Fibroblast of lung (primary cell): ENCODE measurements at regions not wholly inside any gene's neighbourhood (a gene's known extent, or its start where the extent isn't known, plus 50 kb on each side); places are given as distances from the start of the nearest gene placed in this dataset.

Experiments
- DNase-seq, 2 donors: peaks; one replicate each; pipeline versions ENCODE4 v3.0.0 to v3.0.0-alpha.2; 2010; ENCODE audit warnings: low read depth in 2 of 2
- H2AFZ ChIP-seq: 2 replicates; pipeline ENCODE4 v1.5.1; 2012; ENCODE audit warnings: low read length, control low read depth, inconsistent platforms
- H3K27ac ChIP-seq: 2 replicates; pipeline ENCODE4 v1.5.1; 2011; ENCODE audit warnings: low read length, control low read depth; ENCODE audit not compliant: insufficient read depth
- H3K27me3 ChIP-seq: 2 replicates; pipeline ENCODE4 v1.5.1; 2011; ENCODE audit warnings: mild to moderate bottlenecking, low read length; ENCODE audit not compliant: control insufficient read depth, insufficient read depth
- H3K36me3 ChIP-seq: 2 replicates; pipeline ENCODE4 v1.5.1; 2011; ENCODE audit warnings: low read length; ENCODE audit not compliant: control insufficient read depth, insufficient read depth
- H3K4me1 ChIP-seq: 2 replicates; pipeline ENCODE4 v1.5.1; 2011; ENCODE audit warnings: low read length; ENCODE audit not compliant: control insufficient read depth, insufficient read depth; ENCODE audit errors: extremely low read depth
- H3K4me2 ChIP-seq: 2 replicates; pipeline ENCODE4 v1.5.1; 2011; ENCODE audit warnings: low read length, control low read depth; ENCODE audit not compliant: insufficient read depth; ENCODE audit errors: extremely low read depth
- H3K4me3 ChIP-seq, 4 experiments: fragments of 200-600 bp in 1 of 4; sonication (generic) in 1 of 4; replicated peaks in 1 of 4; 2 replicates each; pipeline ENCODE4 v1.5.1; 2011 to 2016; ENCODE audit warnings: low read length in 4 of 4, low read depth in 3 of 4, mild to moderate bottlenecking in 3 of 4, control low read depth in 2 of 4, inconsistent platforms in 1 of 4, mixed read lengths in 1 of 4; ENCODE audit not compliant: insufficient read depth in 1 of 4; ENCODE audit errors: control extremely low read depth in 1 of 4
- H3K79me2 ChIP-seq: 2 replicates; pipeline ENCODE4 v1.5.1; 2012; ENCODE audit warnings: mild to moderate bottlenecking, low read length, inconsistent platforms; ENCODE audit not compliant: control insufficient read depth, insufficient read depth
- H3K9ac ChIP-seq: 2 replicates; pipeline ENCODE4 v1.5.1; 2011; ENCODE audit warnings: mild to moderate bottlenecking, low read length, control low read depth; ENCODE audit not compliant: insufficient read depth
- H3K9me3 ChIP-seq: 2 replicates; pipeline ENCODE4 v1.5.1; 2012; ENCODE audit warnings: low read depth, low read length; ENCODE audit not compliant: control insufficient read depth, insufficient read depth
- H4K20me1 ChIP-seq: 2 replicates; pipeline ENCODE4 v1.5.1; 2011; ENCODE audit warnings: low read length; ENCODE audit not compliant: control insufficient read depth, insufficient read depth; ENCODE audit errors: extremely low read depth
- CTCF ChIP-seq, 2 donors: IDR thresholded peaks in 1 of 2; conservative IDR thresholded peaks in 1 of 2; 1 replicate in 1 of 2; 2 replicates in 1 of 2; pipeline ENCODE4 v1.5.1; 2011 to 2012; ENCODE audit warnings: low read length in 2 of 2, control low read depth in 1 of 2, inconsistent platforms in 1 of 2, low read depth in 1 of 2, mild to moderate bottlenecking in 1 of 2
- EZH2 ChIP-seq: IDR thresholded peaks from 2 replicates; pipeline ENCODE4 v1.5.1; 2012; ENCODE audit warnings: low read length, control low read depth, mild to moderate bottlenecking; ENCODE audit errors: missing control alignments

GRCh38 chr6:44678252-44678935, 290.9 kb downstream of the CDC5L start:
- Histone ChIP-seq H2AFZ (no peak overlapping the region), H3K4me3 (no peak overlapping the region), H3K9me3 (no peaks in the 10 kb centered on the region), H4K20me1 (no peaks in the 10 kb centered on the region), H3K9ac (no peak overlapping the region), H3K36me3 (no peaks in the 10 kb centered on the region), H3K27ac (no peak overlapping the region), H3K79me2 (no peaks in the 10 kb centered on the region), H3K4me2 (no peak overlapping the region), H3K4me1 (no peaks in the 10 kb centered on the region), H3K27me3 (peaks cover 11% of the 10 kb centered on the region)
- DNase-seq, result no peak
- TF ChIP-seq EZH2 (no peak), CTCF (conservative IDR thresholded peaks at IDR 0.05 in 1 of 2, IDR thresholded peaks at IDR 0.05 in 1 of 2; ENCODE audit: low read depth in 1 of 2, low read length in 2 of 2) (no peak)

GRCh38 chr6:44679438-44680201, 292.1 kb downstream of the CDC5L start:
- no peaks in the 10 kb centered on the region for H3K79me2 ChIP-seq
- H3K4me3 ChIP-seq, result no peak overlapping the region
- no peak for DNase-seq
- H3K36me3 ChIP-seq, result no peaks in the 10 kb centered on the region
- H3K27me3 ChIP-seq, result peaks cover 11% of the 10 kb centered on the region
- H3K4me1 ChIP-seq, result no peaks in the 10 kb centered on the region
- H3K27ac ChIP-seq, result no peak overlapping the region
- H2AFZ ChIP-seq, result no peak overlapping the region
- H4K20me1 ChIP-seq, result no peaks in the 10 kb centered on the region
- no peak overlapping the region for H3K4me2 ChIP-seq
- H3K9me3 ChIP-seq, result no peaks in the 10 kb centered on the region
- TF ChIP-seq EZH2 (no peak), CTCF (conservative IDR thresholded peaks at IDR 0.05 in 1 of 2, IDR thresholded peaks at IDR 0.05 in 1 of 2; ENCODE audit: low read depth in 1 of 2, low read length in 2 of 2) (no peak)
- no peak overlapping the region for H3K9ac ChIP-seq

GRCh38 chr6:44680202-44680720, 292.8 kb downstream of the CDC5L start:
- H3K27me3 ChIP-seq, result peaks cover 11% of the 10 kb centered on the region

More at GRCh38 chr6:44680202-44680720, 292.8 kb downstream of the CDC5L start:
- Histone ChIP-seq H3K27ac (no peak overlapping the region), H3K9ac (no peak overlapping the region), H3K9me3 (no peaks in the 10 kb centered on the region), H4K20me1 (no peaks in the 10 kb centered on the region), H2AFZ (no peak overlapping the region), H3K36me3 (no peaks in the 10 kb centered on the region), H3K4me2 (no peak overlapping the region), H3K4me3 (no peak overlapping the region), H3K4me1 (no peaks in the 10 kb centered on the region), H3K79me2 (no peaks in the 10 kb centered on the region)
- no peak for DNase-seq
- no peak for TF ChIP-seq EZH2
- TF ChIP-seq CTCF (conservative IDR thresholded peaks at IDR 0.05 in 1 of 2, IDR thresholded peaks at IDR 0.05 in 1 of 2; ENCODE audit: low read depth in 1 of 2, low read length in 2 of 2), result no peak
